Heart right ventricle (tissue), 16 donors: ENCODE measurements at regions not wholly inside any gene's neighbourhood (a gene's known extent, or its start where the extent isn't known, plus 50 kb on each side); places are given as distances from the start of the nearest gene placed in this dataset.
"Not testable (repeated sequence)": the region's sequence is repeated elsewhere in the genome, so short reads cannot be mapped to it uniquely, and the experiment has no call there.

Experiments
- ATAC-seq, 8 donors: fragments of 200-7000 bp; cut with Tn5 transposase; one replicate each; pipeline ENCODE4 v1.9.1; 2020; ENCODE audit warnings: mild to moderate bottlenecking in 8 of 8, moderate library complexity in 8 of 8, moderate number of reproducible peaks in 1 of 8
- DNase-seq, 2 donors: peaks; one replicate each; pipeline ENCODE4 v3.0.0-alpha.2; 2020
- H3K27ac ChIP-seq, 10 donors: fragments of 200-600 bp; sonication (generic) in 2 of 10; one replicate each; pipeline versions ENCODE4 v1.5.0 to v1.8.0; 2020 to 2022; ENCODE audit warnings: mild to moderate bottlenecking in 3 of 10
- H3K27me3 ChIP-seq, 7 donors: fragments of 200-600 bp; one replicate each; pipeline ENCODE4 v1.8.0; 2021 to 2022; ENCODE audit warnings: mild to moderate bottlenecking in 2 of 7
- H3K36me3 ChIP-seq, 9 donors: fragments of 200-600 bp; sonication (generic) in 1 of 9; one replicate each; pipeline versions ENCODE4 v1.5.0 to v1.8.0; 2020 to 2022; ENCODE audit warnings: mild to moderate bottlenecking in 2 of 9
- H3K4me1 ChIP-seq, 9 donors: fragments of 200-600 bp; sonication (generic) in 1 of 9; one replicate each; pipeline versions ENCODE4 v1.5.0 to v1.8.0; 2020 to 2022; ENCODE audit warnings: mild to moderate bottlenecking in 4 of 9
- H3K4me3 ChIP-seq, 10 donors: fragments of 200-600 bp; sonication (generic) in 2 of 10; one replicate each; pipeline versions ENCODE4 v1.5.0 to v1.8.0; 2020 to 2022; ENCODE audit warnings: mild to moderate bottlenecking in 7 of 10, moderate library complexity in 2 of 10
- H3K9me3 ChIP-seq, 11 donors: fragments of 200-600 bp in 10 of 11; sonication (generic) in 2 of 11; one replicate each; pipeline versions ENCODE4 v1.5.0 to v1.8.0; 2013 to 2022; ENCODE audit warnings: mild to moderate bottlenecking in 2 of 11, control low read depth in 1 of 11, moderate library complexity in 1 of 11
- WGBS, 2 donors: extraction: QIAGEN DNeasy Blood & Tissue Kit; methylation state at CpG; one replicate each; pipeline ENCODE4 v1.1.7; 2013; ENCODE audit warnings: inconsistent platforms in 1 of 2; 5-methylcytosine and 5-hydroxymethylcytosine counted together
- intact Hi-C, 10 donors: fragments of 100-400 bp; cut with DNase I; formaldehyde crosslinking; loops; one replicate each; pipeline versions ENCODE4 v1.11.1 to v1.14.2; 2022
- TF ChIP-seq, protein P1 (sequence below), 9 donors: fragments of 200-600 bp; sonication (generic) in 2 of 9; IDR thresholded peaks; one replicate each; pipeline versions ENCODE4 v1.5.0 to v1.8.0; 2021 to 2022; ENCODE audit warnings: antibody characterized with exemption in 9 of 9, mild to moderate bottlenecking in 5 of 9, moderate library complexity in 1 of 9
- donor health status: Arrhythmogenic right ventricular cardiomyopathy.
- donor health status: ischemic (EF 13 %, LVEDD 7.1; RV severe dilation, severe dysfunction).
- donor health status: healthy with polysubstance abuse.
- donor health status: DM: no; HTN: yes; CAD: no.
- donor health status: DM: no; HTN: no; CAD: no.
- donor health status: ischemic (EF 25% LVEDD 6.9; RV normal size, moderate dysfunction).
- donor health status: ischemic (EF 25% LVEDD 5.7; RV mildly dilated, moderate dysfunction).
- donor health status: healthy.
- donor health status: DM: yes; HTN: yes; CAD: no.
- donor health status: Ischemic cardiomyopathy.
- donor health status: ischemic (EF 35%, LVEDD 5.7; RV mildly dilated, moderate dysfunction).
- donor health status: nonischemic (EF 11% LVEDD 7.7; RV severe dilation, severe dysfunction).
- donor health status: DM: yes; HTN: yes; CAD: no.
- donor health status: PGD.
- donor health status: ischemic (EF 29% LVEDD 5.4; RV normal size, mild dysfunction).
- donor health status: nonischemic (EF 23%, LVEDD 6.1; RV moderate dilation, normal function).

GRCh38 chr11:70595452-70595851, 197.1 kb downstream of the CTTN start:
- ATAC-seq, result no peak
- no peak overlapping the region for H3K27ac ChIP-seq
- 66% methylated on average over 12 of the region's 12 CpGs for WGBS, 2 donors

DNA sequence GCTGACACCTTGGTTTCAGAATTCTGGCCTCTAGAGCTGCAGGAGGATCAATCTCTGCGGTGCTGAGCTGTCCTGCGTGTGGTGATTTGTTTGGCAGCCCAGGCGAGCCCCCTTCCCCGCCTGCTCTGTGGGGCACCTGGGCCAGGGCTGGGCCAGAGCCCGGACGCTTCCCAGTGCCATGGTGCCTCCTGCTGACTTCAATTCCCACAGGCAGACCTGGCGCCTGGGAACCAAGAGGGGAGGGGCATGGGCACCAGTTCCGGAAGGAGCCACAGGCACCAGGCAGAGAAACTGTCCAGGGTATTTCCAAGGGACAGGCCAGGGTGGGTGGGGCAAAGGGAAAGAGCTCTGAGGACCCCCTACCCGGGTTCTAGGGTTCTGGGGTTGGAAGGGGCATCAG, 197.8 kb downstream of the CTTN start:
- peaks cover 0 to 42% (median 4%) of the 10 kb centered on the region in 7 donors for H3K27me3 ChIP-seq
- ATAC-seq (no peak), DNase-seq (no peak)
- H3K4me1 ChIP-seq, result no peaks in the 10 kb centered on the region
- WGBS, 2 donors, result 77 to 78% methylated on average over 9 of the region's 9 CpGs
- H3K36me3 ChIP-seq, result no peaks in the 10 kb centered on the region
- TF ChIP-seq, protein P1, sequence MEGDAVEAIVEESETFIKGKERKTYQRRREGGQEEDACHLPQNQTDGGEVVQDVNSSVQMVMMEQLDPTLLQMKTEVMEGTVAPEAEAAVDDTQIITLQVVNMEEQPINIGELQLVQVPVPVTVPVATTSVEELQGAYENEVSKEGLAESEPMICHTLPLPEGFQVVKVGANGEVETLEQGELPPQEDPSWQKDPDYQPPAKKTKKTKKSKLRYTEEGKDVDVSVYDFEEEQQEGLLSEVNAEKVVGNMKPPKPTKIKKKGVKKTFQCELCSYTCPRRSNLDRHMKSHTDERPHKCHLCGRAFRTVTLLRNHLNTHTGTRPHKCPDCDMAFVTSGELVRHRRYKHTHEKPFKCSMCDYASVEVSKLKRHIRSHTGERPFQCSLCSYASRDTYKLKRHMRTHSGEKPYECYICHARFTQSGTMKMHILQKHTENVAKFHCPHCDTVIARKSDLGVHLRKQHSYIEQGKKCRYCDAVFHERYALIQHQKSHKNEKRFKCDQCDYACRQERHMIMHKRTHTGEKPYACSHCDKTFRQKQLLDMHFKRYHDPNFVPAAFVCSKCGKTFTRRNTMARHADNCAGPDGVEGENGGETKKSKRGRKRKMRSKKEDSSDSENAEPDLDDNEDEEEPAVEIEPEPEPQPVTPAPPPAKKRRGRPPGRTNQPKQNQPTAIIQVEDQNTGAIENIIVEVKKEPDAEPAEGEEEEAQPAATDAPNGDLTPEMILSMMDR (IDR thresholded peaks at IDR 0.05), result no peak
- no peaks in the 10 kb centered on the region for H3K9me3 ChIP-seq
- no peak overlapping the region for H3K27ac ChIP-seq
- intact Hi-C loops, result no loop called here
- H3K4me3 ChIP-seq, result no peak overlapping the region

More at GRCh38 chr11:70595452-70595851, 197.1 kb downstream of the CTTN start:
- H3K4me3 ChIP-seq, result no peak overlapping the region
- no peak for DNase-seq
- H3K9me3 ChIP-seq, result no peaks in the 10 kb centered on the region
- no peaks in the 10 kb centered on the region for H3K4me1 ChIP-seq
- intact Hi-C loops, result no loop called here
- TF ChIP-seq, protein P1 (IDR thresholded peaks at IDR 0.05), result no peak
- H3K36me3 ChIP-seq, result no peaks in the 10 kb centered on the region
- H3K27me3 ChIP-seq, result peaks cover 0 to 42% (median 4%) of the 10 kb centered on the region in 7 donors

- no peaks in the 10 kb centered on the region for H3K36me3 ChIP-seq
- peaks cover 0 to 42% (median 4%) of the 10 kb centered on the region in 7 donors for H3K27me3 ChIP-seq
- H3K4me3 ChIP-seq, result no peak overlapping the region
- no peaks in the 10 kb centered on the region for H3K9me3 ChIP-seq
- no peak for DNase-seq
- intact Hi-C loops, result no loop called here
- TF ChIP-seq, protein P1 (IDR thresholded peaks at IDR 0.05), result no peak
- no peak overlapping the region for H3K27ac ChIP-seq
- WGBS, 2 donors, result 92 to 94% methylated on average over 10 of the region's 10 CpGs
- no peaks in the 10 kb centered on the region for H3K4me1 ChIP-seq
- ATAC-seq, result no peak
Observed at GRCh38 chr11:70597006-70597555, 198.8 kb downstream of the CTTN start.

DNA sequence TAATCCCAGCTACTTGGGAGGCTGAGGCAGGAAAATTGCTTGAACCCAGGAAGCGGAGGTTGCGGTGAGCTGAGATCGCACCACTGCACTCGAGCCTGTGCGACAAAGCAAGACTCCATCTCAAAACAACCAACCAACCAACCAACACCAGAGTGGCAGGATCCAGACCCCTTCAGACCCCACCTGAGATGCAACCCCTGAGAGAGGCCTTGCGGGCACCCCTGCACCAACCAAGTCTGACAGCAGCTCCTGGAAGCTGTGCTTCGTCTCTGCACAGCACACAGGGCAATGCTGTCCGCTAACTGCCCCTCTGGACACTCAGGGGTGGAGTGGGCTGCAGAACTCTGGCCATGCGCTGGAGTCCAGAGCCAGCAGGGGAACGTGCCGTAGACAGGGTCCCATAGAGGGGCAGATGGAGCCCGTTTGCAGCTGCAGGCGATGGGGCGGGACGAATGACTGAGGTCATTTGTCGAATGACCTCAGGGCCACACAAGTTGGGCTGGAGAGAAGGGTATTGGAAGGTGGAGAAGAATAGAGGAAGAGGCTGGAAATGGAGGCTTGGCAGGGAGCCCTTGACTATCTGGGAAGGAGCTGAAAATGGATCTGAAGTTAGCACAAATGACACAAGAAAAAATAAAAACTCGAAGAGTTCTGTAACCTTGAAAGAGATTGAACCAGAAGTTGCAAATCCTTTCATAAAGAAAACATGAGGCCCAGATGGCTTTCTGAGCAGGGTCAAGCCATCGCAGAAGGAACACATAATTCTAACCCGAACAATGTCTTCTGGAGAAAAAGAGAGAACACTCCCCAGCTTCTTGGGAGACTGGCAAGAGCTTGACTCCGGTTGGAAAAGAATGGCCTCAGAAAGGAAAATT, 199.7 kb downstream of the CTTN start:
- Histone ChIP-seq H3K9me3 (no peaks in the 10 kb centered on the region), H3K27ac (no peak overlapping the region), H3K27me3 (peaks cover 0 to 42% (median 4%) of the 10 kb centered on the region in 7 donors), H3K4me3 (no peak overlapping the region), H3K4me1 (no peaks in the 10 kb centered on the region), H3K36me3 (no peaks in the 10 kb centered on the region)
- intact Hi-C loops, result loop anchor here in 1 of 10 donors (2.0 kb wide), 1 partner anchor 47 kb away; no protein-coding TSS in a partner anchor
- TF ChIP-seq, protein P1 (IDR thresholded peaks at IDR 0.05), result no peak
- 80 to 90% methylated on average over 20 of the region's 20 CpGs for WGBS, 2 donors
- DNase-seq (no peak), ATAC-seq (no peak)

DNA sequence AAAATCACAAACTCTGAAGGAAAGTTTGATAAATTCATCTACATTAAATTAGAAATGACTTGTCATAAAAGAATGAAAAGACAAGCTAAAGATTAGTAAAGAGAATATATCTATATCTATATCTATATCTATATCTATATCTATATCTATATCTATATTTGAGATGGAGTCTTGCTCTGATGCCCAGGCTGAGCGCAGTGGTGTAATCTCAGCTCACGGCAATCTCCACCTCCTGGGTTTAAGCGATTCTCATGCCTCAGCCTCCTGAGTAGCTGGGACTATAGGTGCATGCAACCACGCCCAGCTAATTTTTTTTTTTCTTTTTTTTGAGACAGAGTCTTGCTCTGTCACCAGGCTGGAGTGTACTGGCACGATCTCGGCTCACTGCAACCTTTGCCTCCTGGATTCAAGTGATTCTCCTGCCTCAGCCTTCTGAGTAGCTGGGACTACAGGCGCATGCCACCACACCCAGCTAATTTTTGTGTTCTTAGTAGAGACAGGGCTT, 202.6 kb downstream of the CTTN start:
- H3K36me3 ChIP-seq, H3K27ac ChIP-seq, intact Hi-C loops, H3K9me3 ChIP-seq, ATAC-seq, H3K4me3 ChIP-seq, DNase-seq, H3K4me1 ChIP-seq: not testable (repeated sequence)
- 90 to 93% methylated on average over 7 of the region's 7 CpGs for WGBS, 2 donors
- peaks cover 0 to 36% (median 5%) of the 10 kb centered on the region in 7 donors for H3K27me3 ChIP-seq
